ENCODE measurements at regions not wholly inside any gene's neighbourhood (a gene's known extent, or its start where the extent isn't known, plus 50 kb on each side); places are given as distances from the start of the nearest gene placed in this dataset.
"Not testable (repeated sequence)": the region's sequence is repeated elsewhere in the genome, so short reads cannot be mapped to it uniquely, and the experiment has no call there.

DNA sequence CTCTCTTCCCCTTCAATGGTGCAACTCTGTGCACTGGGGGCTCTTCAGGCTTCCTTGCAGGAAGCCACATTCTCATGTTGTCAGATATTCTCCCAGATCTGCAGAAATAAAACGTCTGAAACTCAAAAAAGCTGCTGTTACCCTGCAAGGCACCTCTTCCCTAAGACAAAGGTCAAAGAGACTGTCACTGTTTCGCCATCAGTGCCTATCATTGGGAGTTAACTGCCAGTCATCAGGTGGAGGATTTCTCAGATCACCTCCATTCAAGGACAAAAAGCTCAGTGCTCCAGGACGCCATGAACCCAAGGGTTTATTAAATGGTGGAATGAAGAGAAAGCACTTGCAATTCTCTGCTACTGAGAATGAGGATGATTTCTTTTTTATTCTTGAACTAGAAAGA lies 144.6 kb upstream of the PALS2 start:
- no peaks in the 10 kb centered on the region for H3K9me3 ChIP-seq (replicated peaks)
- no peaks in the 10 kb centered on the region for H3K4me1 ChIP-seq (replicated peaks)
- DNase-seq (ENCODE audit: low read depth in 1 of 2, low spot score in 2 of 2) = no peak
- no peak overlapping the region for H3K4me3 ChIP-seq
- H3K27me3 ChIP-seq (replicated peaks) = no peaks in the 10 kb centered on the region
- no peaks in the 10 kb centered on the region for H3K36me3 ChIP-seq
- H3K27ac ChIP-seq = no peak overlapping the region

DNA sequence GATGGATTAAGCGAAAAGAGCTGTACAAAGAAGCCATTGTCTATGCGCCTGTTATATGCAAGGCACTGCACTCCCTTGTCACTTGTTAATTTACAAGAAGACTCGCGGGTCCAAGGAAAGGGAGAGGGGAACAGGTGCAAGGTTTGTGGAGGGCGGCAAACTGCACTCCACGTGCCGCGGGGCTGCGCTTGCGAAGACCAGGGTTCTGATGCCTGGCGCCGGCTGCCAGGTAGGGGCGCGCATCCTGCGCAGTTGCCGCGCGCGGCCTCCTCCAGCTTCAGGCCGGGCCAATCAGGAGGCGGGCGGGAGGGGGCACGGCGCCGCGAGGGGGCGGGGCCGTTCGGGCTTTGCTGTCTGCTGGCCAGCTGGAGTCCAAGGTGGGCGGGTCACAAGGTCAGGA lies 140.6 kb upstream of the PALS2 start:
- Histone ChIP-seq H3K9me3 (replicated peaks) (no peaks in the 10 kb centered on the region), H3K4me1 (replicated peaks) (no peaks in the 10 kb centered on the region), H3K4me3 (no peak overlapping the region), H3K27me3 (replicated peaks) (no peaks in the 10 kb centered on the region), H3K27ac (no peak overlapping the region), H3K36me3 (no peaks in the 10 kb centered on the region)
- no peak for DNase-seq (ENCODE audit: low read depth in 1 of 2, low spot score in 2 of 2)

DNA sequence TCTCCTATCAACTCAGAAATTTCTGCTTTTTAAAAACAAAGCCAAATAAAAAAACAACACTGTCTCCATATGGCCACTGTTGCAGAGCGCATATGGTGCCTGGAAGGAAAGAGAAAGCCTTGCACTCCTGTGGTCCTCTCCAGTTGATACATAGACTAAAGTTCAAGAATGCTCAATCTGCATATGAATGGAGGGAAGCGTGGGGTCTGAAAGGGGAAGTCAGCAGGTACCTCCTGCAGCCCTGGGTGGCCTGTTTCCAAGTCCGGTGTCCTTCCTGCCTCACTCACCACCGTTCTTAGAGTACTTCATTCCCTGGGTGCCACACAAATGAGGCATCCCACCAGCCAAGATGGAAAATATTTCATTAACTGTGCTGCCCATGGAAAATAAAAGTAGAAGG lies 138.3 kb upstream of the PALS2 start:
- Histone ChIP-seq H3K4me1 (replicated peaks) (no peaks in the 10 kb centered on the region), H3K27me3 (replicated peaks) (no peaks in the 10 kb centered on the region), H3K27ac (no peak overlapping the region), H3K36me3 (no peaks in the 10 kb centered on the region), H3K4me3 (no peak overlapping the region), H3K9me3 (replicated peaks) (no peaks in the 10 kb centered on the region)
- DNase-seq (ENCODE audit: low read depth in 1 of 2, low spot score in 2 of 2) = no peak

DNA sequence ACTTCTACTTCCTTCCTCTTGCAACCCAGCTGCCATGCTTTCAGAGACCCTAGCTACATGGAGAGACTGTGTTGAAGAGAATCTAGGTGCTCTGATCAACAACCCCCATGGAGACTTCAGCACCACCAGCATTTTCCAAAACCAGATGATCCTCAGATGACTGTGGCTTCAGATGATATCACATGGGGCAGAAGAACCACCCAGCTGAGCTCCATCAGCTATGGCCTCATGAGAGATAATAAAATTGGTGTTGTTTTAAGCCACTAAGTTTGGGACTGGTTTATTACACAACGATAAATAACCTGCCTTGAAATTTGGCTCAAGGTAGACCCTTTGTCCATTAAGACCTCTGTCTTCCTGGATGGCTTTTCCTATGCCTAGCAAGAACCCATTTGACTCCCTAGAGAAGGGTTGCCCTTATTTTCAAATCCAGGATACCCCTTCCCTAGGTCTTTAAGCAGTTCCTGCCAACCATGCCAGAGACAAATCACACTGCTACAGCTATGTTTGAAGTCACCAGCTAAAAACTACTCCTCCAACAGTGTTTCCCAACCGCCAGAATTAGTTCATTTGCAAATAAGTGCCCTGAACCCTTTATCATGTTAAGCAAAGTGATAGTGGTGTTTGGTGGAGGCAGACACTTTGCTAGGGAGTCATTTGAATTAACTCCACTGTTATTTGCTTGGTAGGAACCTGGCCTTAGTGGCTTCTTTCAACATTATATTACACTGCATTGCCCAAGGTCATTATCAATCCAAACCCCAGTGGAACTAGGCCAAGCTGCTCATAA lies 136.9 kb upstream of the PALS2 start:
- DNase-seq (ENCODE audit: low read depth in 1 of 2, low spot score in 2 of 2) = no peak
- H3K4me1 ChIP-seq (replicated peaks) = no peaks in the 10 kb centered on the region
- H3K27ac ChIP-seq = no peak overlapping the region
- H3K27me3 ChIP-seq (replicated peaks) = no peaks in the 10 kb centered on the region
- no peaks in the 10 kb centered on the region for H3K9me3 ChIP-seq (replicated peaks)
- H3K4me3 ChIP-seq = no peak overlapping the region
- H3K36me3 ChIP-seq = no peaks in the 10 kb centered on the region

DNA sequence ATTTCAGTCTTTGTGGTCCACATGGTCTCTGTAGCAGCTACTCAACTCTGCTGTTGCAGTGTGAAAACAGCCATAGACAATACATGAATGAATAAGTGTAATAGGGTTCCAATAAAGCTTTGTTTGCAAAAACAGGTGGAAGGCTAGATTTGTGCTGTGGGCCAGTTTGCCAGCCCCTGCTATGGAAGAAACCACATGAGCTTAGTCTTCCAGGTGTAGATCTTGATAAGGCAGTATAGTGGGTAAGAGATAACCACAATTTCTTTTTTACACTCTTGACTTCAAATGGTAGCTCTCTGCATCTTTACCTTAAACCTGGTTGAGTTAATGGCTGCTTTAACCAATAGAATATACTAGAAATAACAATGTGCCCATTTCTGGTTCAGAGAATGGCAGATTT lies 135.0 kb upstream of the PALS2 start:
- H3K4me3 ChIP-seq = no peak overlapping the region
- H3K27me3 ChIP-seq (replicated peaks) = no peaks in the 10 kb centered on the region
- H3K9me3 ChIP-seq (replicated peaks) = no peaks in the 10 kb centered on the region
- H3K36me3 ChIP-seq = no peaks in the 10 kb centered on the region
- no peak for DNase-seq (ENCODE audit: low read depth in 1 of 2, low spot score in 2 of 2)
- no peak overlapping the region for H3K27ac ChIP-seq
- no peaks in the 10 kb centered on the region for H3K4me1 ChIP-seq (replicated peaks)

DNA sequence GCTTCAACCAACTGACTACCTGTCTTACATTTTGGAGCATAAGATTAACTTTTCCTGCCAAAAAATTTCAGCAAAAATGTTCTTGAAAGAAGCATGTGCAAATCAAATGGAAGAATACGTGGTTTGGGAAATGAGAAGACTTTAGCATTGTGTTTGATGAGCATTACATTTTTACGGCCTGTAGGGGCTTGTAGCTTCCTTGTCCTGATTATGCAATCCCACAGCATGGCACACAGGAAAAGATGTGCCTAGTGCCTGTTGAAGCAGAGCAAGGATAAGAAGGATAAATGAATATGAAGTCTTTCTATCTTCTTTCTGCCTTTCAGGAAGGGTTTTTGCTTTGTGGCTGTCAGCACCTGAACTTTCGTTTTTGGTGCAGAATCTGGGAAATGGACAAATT lies 134.1 kb upstream of the PALS2 start:
- H3K9me3 ChIP-seq (replicated peaks); H3K4me1 ChIP-seq (replicated peaks); H3K27me3 ChIP-seq (replicated peaks); DNase-seq (ENCODE audit: low read depth in 1 of 2, low spot score in 2 of 2); H3K4me3 ChIP-seq; H3K27ac ChIP-seq; H3K36me3 ChIP-seq: not testable (repeated sequence)

DNA sequence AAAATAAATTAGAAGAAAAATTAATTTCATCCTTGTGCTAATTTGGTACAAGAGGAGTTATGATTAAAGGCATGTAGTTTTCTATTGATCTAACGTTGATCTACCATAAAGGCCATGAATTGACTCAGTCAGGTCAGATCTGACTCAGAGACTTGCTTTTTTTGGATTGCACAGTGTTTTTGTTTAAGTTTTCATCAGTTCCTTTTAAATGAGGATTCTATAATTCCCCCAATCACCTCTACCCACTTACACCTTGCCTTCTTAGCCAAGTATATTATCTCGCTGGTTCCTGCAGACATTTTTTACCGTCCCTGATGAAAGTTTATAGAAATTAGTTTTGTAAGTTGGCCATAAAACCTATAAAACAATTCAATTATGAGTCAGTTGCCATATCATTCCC lies 132.4 kb upstream of the PALS2 start:
- no peak overlapping the region for H3K27ac ChIP-seq
- H3K27me3 ChIP-seq (replicated peaks) = no peaks in the 10 kb centered on the region
- no peaks in the 10 kb centered on the region for H3K36me3 ChIP-seq
- no peak for DNase-seq (ENCODE audit: low read depth in 1 of 2, low spot score in 2 of 2)
- no peaks in the 10 kb centered on the region for H3K4me1 ChIP-seq (replicated peaks)
- H3K9me3 ChIP-seq (replicated peaks) = no peaks in the 10 kb centered on the region
- H3K4me3 ChIP-seq = no peak overlapping the region

DNA sequence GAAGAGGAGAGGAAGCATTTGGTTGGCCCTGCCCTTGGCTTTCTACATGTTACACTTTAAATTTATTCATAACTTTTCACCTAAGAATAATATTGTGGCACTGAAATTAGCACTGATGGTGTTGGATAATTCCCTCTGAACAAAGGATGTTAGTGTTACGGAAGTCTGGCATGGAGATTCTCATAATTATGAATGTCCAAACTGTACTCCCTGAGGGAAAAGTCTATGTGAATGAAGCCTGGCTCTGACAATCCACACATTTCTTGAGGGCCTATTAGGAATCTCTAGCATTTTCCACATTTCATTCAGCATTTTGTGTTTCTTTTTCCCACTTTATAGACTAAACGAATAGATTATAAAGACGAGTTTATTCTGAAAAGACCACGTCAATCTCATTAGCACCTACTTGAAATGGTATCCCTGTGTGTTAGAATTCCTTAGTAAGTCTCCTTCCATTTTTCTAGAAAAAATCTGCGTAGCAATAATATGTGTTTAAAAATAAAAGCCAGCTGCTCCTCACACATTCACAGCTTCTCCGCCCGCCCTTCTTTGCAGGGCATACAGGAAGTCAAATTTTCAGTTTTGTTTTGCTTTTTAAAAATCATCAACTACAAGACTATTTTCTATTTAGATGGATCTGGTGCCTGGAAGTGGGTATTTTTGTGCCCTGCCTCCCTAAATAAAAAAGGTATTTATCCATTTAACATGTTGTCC lies 131.8 kb upstream of the PALS2 start:
- no peak for DNase-seq (ENCODE audit: low read depth in 1 of 2, low spot score in 2 of 2)
- no peak overlapping the region for H3K27ac ChIP-seq

DNA sequence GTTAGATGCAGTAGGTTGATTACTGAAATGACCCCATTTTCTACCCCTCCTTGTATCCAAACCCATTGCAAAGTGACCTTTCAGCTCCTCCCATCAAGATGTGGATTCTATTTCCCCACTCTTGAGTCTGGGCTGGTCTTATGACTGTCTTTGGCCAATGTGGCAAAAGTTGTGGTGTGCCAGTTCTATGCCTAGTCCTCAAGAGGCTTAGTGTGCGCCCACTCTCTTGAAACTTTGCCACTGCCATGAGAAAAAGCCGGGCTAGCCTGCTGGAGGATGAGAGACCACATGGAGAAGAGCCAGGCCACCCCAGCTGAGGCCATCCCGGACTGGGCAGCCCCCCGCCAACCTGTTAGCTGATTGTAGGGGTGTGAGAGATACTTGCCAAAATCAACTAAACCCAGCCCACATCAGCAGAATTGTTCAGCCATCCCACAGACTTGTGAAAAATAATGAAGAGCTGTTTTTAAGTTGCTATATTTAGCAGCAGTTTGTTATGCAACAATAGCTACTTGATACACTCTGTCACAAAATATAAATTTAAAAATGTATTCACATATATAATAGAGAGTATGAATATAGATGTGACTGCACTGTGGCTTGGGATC lies 131.0 kb upstream of the PALS2 start:
- Histone ChIP-seq H3K4me1 (replicated peaks) (no peaks in the 10 kb centered on the region), H3K9me3 (replicated peaks) (no peaks in the 10 kb centered on the region), H3K36me3 (no peaks in the 10 kb centered on the region), H3K27ac (no peak overlapping the region), H3K27me3 (replicated peaks) (no peaks in the 10 kb centered on the region), H3K4me3 (no peak overlapping the region)
- DNase-seq (ENCODE audit: low read depth in 1 of 2, low spot score in 2 of 2) = no peak

More for the DNA sequence above, 131.8 kb upstream of the PALS2 start:
- no peak overlapping the region for H3K4me3 ChIP-seq
- H3K36me3 ChIP-seq = no peaks in the 10 kb centered on the region
- no peaks in the 10 kb centered on the region for H3K9me3 ChIP-seq (replicated peaks)
- H3K4me1 ChIP-seq (replicated peaks) = no peaks in the 10 kb centered on the region
- H3K27me3 ChIP-seq (replicated peaks) = no peaks in the 10 kb centered on the region

DNA sequence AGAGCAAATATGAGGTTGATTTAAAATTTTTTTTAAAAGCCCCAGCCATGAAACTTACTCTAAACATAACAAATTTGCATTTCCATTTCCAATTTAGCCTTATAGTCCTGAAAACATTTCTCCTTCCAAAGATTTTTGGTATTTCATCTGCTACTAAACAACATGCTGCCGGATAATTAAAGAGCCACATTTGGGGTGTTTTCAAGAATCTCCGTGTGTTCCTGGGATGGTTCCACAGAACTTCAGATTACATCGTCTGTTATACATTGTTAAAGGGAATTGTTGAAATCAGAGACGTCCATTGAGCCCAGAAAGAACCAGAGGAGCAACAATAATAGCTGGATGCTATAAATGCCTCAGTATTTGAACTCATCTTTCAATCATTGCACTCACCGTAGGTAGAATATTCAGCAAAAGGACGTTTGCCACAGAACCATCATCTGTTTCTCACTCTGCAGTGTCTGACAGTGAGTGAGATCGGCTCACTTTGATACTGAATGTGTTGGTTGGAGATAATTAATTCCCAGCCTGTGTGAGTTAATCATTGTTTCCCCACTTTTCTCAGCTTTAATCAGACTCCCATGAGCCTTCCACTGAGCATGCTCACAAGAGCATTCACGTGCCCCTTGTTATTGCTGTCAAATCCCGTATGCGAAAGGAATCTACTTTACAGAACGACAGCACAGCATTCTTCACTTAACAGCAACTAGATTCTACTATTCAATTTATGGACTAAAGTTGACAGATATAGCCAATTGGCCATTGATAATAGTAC lies 128.4 kb upstream of the PALS2 start:
- Histone ChIP-seq H3K4me3 (no peak overlapping the region), H3K27me3 (replicated peaks) (no peaks in the 10 kb centered on the region), H3K36me3 (no peaks in the 10 kb centered on the region), H3K27ac (no peak overlapping the region), H3K4me1 (replicated peaks) (no peaks in the 10 kb centered on the region), H3K9me3 (replicated peaks) (no peaks in the 10 kb centered on the region)
- no peak for DNase-seq (ENCODE audit: low read depth in 1 of 2, low spot score in 2 of 2)

DNA sequence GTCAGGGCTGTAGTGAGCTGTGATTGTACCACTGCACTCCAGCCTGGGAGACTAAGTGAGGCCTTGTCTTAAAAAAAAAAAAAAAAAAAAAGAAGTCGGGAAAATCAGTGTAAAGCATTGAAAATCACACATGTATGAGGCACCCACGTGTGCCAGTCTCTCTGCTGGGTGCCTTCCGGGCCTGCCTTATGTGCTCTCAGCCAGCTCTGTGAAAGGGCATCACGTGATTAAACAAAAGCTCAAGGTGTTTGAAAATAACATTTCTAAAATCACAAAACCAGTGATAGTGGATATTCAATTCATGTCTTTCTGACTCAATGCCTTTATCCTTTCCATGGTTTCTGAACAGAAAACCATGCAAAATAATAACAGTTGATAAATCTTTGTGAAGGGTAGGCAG lies 125.2 kb upstream of the PALS2 start:
- H3K4me1 ChIP-seq (replicated peaks) = no peaks in the 10 kb centered on the region
- no peak for DNase-seq (ENCODE audit: low read depth in 1 of 2, low spot score in 2 of 2)
- no peaks in the 10 kb centered on the region for H3K36me3 ChIP-seq
- no peak overlapping the region for H3K4me3 ChIP-seq
- no peaks in the 10 kb centered on the region for H3K27me3 ChIP-seq (replicated peaks)
- no peak overlapping the region for H3K27ac ChIP-seq
- H3K9me3 ChIP-seq (replicated peaks) = no peaks in the 10 kb centered on the region

DNA sequence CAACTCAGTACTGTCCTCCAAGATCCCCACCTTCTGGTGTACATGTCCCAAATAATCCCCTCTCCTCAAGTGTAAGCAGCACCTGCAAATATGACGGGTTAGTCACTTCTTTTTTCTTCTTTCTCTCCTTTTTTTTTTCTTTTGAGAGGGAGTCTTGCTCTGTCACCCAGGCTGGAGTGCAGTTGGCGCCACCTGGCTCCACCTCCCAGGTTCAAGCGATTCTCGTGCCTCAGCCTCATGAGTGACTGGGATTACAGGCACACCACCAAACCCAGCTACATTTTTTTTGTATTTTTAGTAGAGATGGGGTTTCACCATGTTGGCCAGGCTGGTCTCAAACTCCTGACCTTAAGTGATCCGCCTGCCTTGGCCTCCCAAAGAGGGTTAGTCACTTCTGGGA lies 123.8 kb upstream of the PALS2 start:
- H3K4me3 ChIP-seq; H3K9me3 ChIP-seq (replicated peaks); H3K27ac ChIP-seq; H3K36me3 ChIP-seq; DNase-seq (ENCODE audit: low read depth in 1 of 2, low spot score in 2 of 2); H3K27me3 ChIP-seq (replicated peaks); H3K4me1 ChIP-seq (replicated peaks): not testable (repeated sequence)

DNA sequence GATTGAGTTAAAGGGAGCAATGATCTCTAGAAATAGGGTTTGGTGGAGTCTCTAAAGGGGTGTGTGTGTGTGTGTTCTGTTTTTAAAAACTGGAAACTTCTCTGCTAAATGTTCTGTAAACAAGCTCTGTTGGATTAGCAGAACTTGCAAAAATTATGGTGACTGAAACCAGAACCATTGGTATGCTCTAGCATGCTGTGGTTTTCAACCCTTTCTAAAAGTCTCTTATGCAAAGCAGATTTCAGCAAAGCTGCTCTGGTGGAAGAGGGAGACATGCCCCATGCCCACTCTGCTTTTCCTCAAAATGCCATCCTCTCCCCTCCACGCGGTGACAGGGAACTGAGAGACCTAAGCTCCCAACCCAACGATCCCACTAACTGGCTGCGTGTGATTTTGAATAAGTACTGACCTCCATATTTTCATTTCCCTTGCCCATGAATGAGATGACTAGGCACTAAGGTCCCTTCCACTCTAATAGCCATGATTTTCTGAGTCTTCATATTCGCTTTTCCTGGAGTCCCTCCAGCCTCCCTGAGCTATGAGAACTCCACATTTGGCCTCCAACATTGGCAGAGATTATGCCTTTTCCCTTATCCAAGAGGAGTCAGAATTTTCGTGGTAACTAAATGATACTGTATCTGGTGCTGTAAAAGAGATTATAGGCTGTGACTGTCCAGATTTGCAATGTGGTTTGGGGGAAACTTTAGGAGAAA lies 117.3 kb upstream of the PALS2 start:
- no peak overlapping the region for H3K4me3 ChIP-seq
- H3K27ac ChIP-seq = no peak overlapping the region
- DNase-seq (ENCODE audit: low read depth in 1 of 2, low spot score in 2 of 2) = no peak
- no peaks in the 10 kb centered on the region for H3K9me3 ChIP-seq (replicated peaks)
- no peaks in the 10 kb centered on the region for H3K36me3 ChIP-seq
- no peaks in the 10 kb centered on the region for H3K4me1 ChIP-seq (replicated peaks)
- peaks cover 2% of the 10 kb centered on the region for H3K27me3 ChIP-seq (replicated peaks)

Data from SJSA1 (cell line).